Ishikawa (cell line): ENCODE measurements at regions not wholly inside any gene's neighbourhood (a gene's known extent, or its start where the extent isn't known, plus 50 kb on each side); places are given as distances from the start of the nearest gene placed in this dataset.

ENCODE experiments used
- CEBPB ChIP-seq: IDR thresholded peaks from 2 replicates; pipeline ENCODE4 v1.6.1; 2012
- CREB1 ChIP-seq: IDR thresholded peaks from 2 replicates; pipeline ENCODE4 v1.6.1; 2012; ENCODE audit warnings: low read depth
- EGR1 ChIP-seq: IDR thresholded peaks from 2 replicates; pipeline ENCODE4 v1.6.1; 2012
- EP300 ChIP-seq: IDR thresholded peaks from 2 replicates; pipeline ENCODE4 v1.6.1; 2012; ENCODE audit warnings: borderline replicate concordance
- FOXM1 ChIP-seq: IDR thresholded peaks from 2 replicates; pipeline ENCODE4 v1.6.1; 2012; ENCODE audit warnings: low read depth, borderline replicate concordance
- NFIC ChIP-seq: IDR thresholded peaks from 2 replicates; pipeline ENCODE4 v1.6.1; 2012
- RAD21 ChIP-seq: IDR thresholded peaks from 2 replicates; pipeline ENCODE4 v1.6.1; 2012; ENCODE audit warnings: low read depth
- TAF1 ChIP-seq: IDR thresholded peaks from 2 replicates; pipeline ENCODE4 v1.6.1; 2012; ENCODE audit warnings: low read depth, mild to moderate bottlenecking
- TCF12 ChIP-seq: IDR thresholded peaks from 2 replicates; pipeline ENCODE4 v1.6.1; 2012; ENCODE audit warnings: low read depth
- TEAD4 ChIP-seq: IDR thresholded peaks from 2 replicates; pipeline ENCODE4 v1.6.1; 2012
- YY1 ChIP-seq: IDR thresholded peaks from 2 replicates; pipeline ENCODE4 v1.6.1; 2012; ENCODE audit warnings: low read depth
- ZBTB7A ChIP-seq: IDR thresholded peaks from 2 replicates; pipeline ENCODE4 v1.6.1; 2012; ENCODE audit warnings: low read depth
- TF ChIP-seq, protein P1 (sequence below): IDR thresholded peaks from 2 replicates; pipeline ENCODE4 v1.6.1; 2012; ENCODE audit warnings: low read depth, mild to moderate bottlenecking
- TF ChIP-seq, protein P2 (sequence below): IDR thresholded peaks from 2 replicates; pipeline ENCODE4 v1.6.1; 2012
- TF ChIP-seq, protein P3 (sequence below): IDR thresholded peaks from 2 replicates; pipeline ENCODE4 v1.6.1; 2012

DNA sequence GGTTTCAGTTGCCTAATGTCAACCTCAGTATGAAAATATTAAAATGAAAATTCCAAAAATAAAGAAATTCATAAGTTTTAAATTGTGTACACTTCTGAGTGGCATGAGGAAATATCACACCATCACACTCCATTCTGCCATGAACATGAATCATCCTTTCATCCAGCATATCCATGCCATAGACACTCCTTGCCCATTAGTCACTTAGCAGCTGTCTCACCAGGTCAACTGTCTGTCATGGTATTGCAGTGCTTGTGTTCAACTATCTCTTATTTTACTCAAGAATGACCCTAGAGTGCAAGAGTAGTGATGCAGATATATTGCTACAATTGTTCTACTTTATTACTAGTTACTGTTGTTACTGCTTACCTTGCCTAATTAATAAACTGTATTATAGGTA is 712.4 kb downstream of the EPHA7 start:
- TF ChIP-seq FOXM1 (no peak), EP300 (no peak), TEAD4 (no peak), EGR1 (no peak), CREB1 (no peak), RAD21 (no peak), CEBPB (no peak), YY1 (no peak), TCF12 (no peak), TAF1 (no peak), NFIC (no peak), ZBTB7A (no peak)
- TF ChIP-seq, protein P1, sequence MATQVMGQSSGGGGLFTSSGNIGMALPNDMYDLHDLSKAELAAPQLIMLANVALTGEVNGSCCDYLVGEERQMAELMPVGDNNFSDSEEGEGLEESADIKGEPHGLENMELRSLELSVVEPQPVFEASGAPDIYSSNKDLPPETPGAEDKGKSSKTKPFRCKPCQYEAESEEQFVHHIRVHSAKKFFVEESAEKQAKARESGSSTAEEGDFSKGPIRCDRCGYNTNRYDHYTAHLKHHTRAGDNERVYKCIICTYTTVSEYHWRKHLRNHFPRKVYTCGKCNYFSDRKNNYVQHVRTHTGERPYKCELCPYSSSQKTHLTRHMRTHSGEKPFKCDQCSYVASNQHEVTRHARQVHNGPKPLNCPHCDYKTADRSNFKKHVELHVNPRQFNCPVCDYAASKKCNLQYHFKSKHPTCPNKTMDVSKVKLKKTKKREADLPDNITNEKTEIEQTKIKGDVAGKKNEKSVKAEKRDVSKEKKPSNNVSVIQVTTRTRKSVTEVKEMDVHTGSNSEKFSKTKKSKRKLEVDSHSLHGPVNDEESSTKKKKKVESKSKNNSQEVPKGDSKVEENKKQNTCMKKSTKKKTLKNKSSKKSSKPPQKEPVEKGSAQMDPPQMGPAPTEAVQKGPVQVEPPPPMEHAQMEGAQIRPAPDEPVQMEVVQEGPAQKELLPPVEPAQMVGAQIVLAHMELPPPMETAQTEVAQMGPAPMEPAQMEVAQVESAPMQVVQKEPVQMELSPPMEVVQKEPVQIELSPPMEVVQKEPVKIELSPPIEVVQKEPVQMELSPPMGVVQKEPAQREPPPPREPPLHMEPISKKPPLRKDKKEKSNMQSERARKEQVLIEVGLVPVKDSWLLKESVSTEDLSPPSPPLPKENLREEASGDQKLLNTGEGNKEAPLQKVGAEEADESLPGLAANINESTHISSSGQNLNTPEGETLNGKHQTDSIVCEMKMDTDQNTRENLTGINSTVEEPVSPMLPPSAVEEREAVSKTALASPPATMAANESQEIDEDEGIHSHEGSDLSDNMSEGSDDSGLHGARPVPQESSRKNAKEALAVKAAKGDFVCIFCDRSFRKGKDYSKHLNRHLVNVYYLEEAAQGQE = no peak
- TF ChIP-seq, protein P2, sequence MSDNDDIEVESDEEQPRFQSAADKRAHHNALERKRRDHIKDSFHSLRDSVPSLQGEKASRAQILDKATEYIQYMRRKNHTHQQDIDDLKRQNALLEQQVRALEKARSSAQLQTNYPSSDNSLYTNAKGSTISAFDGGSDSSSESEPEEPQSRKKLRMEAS = no peak
- TF ChIP-seq, protein P3, sequence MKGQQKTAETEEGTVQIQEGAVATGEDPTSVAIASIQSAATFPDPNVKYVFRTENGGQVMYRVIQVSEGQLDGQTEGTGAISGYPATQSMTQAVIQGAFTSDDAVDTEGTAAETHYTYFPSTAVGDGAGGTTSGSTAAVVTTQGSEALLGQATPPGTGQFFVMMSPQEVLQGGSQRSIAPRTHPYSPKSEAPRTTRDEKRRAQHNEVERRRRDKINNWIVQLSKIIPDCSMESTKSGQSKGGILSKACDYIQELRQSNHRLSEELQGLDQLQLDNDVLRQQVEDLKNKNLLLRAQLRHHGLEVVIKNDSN = no peak

DNA sequence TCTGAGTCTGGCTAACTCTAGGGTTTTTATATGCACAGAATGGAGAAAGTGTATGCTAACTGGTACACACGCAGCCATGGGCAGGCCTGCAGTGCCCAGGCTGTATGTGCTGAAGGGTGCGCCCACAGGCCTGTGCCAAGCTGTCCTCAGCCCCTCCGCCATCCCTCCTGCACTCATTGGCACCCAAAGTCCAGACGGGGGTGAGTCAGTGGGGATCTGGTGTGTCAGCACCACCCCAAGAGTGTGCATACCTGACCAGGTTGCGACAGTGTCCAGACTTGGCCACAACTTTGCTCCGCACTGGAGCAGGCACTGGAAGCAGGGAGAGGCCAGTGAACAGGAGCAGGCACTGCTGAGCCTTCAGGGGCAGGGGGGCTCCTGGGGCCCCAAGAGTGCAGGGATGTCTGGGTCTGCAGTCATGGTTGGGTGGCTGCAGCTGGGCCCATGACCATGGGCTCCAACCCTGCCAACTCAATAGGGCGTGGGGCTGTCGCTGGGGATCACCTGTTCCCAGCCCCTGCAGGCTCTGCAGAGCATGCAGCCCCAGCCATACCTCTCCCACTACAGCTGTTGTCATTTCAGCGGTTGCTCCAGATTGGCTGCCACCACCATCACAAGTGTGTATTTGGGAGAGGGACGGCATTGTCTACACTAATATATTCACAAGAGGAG is 717.8 kb downstream of the EPHA7 start:
- no peak for TF ChIP-seq TEAD4
- TF ChIP-seq, protein P2 = no peak
- no peak for TF ChIP-seq CEBPB
- TF ChIP-seq, protein P1 = no peak
- TF ChIP-seq, protein P3 = no peak
- TF ChIP-seq NFIC = no peak
- TF ChIP-seq CREB1 = no peak
- no peak for TF ChIP-seq TCF12
- no peak for TF ChIP-seq TAF1

DNA sequence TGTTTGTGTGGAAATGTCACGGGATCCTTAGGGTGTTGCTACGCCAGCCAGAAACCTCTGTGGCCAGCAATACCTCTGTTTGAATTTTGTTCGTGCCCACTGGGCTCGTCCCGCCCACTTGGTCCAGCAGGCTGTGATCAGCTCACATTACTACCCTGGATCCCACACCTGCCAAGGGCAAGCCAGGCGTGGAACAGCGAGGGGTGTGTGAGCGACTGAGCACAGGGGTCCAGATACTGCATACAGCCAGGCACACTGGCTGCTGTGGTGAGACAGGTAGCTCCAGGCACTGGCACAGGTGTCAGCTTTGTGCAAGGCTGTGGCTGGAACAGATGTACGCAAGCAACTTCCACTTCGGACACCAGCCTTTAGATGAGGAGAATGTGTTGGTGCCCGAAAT is 718.9 kb downstream of the EPHA7 start:
- TF ChIP-seq CREB1 = no peak
- TF ChIP-seq CEBPB = no peak
- TF ChIP-seq, protein P1 = no peak
- no peak for TF ChIP-seq TAF1
- no peak for TF ChIP-seq EP300

DNA sequence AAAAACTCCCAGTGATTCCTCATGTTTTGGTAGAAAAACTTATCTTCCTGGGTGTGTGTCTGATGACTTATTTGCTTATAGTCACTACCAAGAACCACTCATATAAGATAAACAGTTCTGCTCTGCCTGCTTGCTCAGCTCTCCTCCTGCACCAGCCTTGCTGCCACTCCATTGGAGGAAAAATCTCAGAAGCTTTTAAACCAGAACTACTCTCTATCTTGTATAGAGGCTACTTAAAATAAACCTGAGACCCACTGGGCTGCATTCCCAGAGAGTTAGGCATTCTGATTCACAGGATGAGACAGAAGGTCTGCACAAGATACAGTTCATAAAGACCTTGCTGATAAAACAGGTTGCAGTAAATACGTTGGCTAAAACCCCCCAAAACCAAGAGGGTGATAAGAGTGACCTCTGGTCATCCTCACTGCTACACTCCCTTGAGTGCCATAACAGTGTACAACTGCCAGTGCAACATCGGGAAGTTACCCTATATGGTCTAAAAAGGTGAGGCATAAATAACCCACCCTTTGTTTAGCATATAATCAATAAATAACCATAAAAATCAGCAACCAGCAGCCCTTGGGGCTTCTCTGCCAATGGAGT is 728.3 kb downstream of the EPHA7 start:
- TF ChIP-seq, protein P1 = no peak
- TF ChIP-seq TAF1 = no peak
- no peak for TF ChIP-seq TCF12
- no peak for TF ChIP-seq EP300
- no peak for TF ChIP-seq YY1
- no peak for TF ChIP-seq EGR1
